D721Med (cell line): ENCODE measurements at regions not wholly inside any gene's neighbourhood (a gene's known extent, or its start where the extent isn't known, plus 50 kb on each side); places are given as distances from the start of the nearest gene placed in this dataset.

ENCODE experiments used
- DNase-seq: peaks from one replicate; pipeline ENCODE4 v3.0.0; 2011; ENCODE audit warnings: low spot score; ENCODE audit not compliant: insufficient read length
- FAIRE-seq: peaks from 2 replicates; lab custom pipeline; 2011; peaks lifted over from hg19 to GRCh38; lab: Jason Lieb, UNC
- TF ChIP-seq, protein P1 (sequence below): IDR thresholded peaks from 2 replicates; pipeline ENCODE4 v1.5.1; 2012; ENCODE audit warnings: mild to moderate bottlenecking, control low read depth; ENCODE audit not compliant: insufficient read depth; ENCODE audit errors: missing control alignments

DNA sequence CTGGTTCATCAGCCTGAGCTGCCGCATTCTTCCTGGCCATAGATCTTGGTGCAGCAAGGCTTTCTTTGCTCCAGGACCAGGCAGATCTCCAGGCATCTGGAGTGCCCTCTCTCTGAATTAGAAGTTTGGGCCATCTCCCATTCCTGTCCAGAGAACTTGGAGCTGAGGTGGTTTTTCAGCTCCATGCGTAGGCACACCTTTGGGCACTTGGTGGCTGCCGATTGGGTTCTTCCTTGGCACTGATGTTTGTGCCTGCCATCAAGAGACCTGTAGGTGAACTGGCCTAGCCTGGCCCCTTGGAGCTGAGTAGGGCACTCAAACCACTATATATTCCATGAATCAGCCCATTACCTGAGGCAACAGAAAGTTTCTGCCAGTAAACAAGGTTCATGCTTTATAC lies 206.0 kb upstream of the PCDH17 start:
- DNase-seq = no peak

GRCh38 chr13:57437587-57437986 lies 194.0 kb upstream of the PCDH17 start:
- TF ChIP-seq, protein P1, sequence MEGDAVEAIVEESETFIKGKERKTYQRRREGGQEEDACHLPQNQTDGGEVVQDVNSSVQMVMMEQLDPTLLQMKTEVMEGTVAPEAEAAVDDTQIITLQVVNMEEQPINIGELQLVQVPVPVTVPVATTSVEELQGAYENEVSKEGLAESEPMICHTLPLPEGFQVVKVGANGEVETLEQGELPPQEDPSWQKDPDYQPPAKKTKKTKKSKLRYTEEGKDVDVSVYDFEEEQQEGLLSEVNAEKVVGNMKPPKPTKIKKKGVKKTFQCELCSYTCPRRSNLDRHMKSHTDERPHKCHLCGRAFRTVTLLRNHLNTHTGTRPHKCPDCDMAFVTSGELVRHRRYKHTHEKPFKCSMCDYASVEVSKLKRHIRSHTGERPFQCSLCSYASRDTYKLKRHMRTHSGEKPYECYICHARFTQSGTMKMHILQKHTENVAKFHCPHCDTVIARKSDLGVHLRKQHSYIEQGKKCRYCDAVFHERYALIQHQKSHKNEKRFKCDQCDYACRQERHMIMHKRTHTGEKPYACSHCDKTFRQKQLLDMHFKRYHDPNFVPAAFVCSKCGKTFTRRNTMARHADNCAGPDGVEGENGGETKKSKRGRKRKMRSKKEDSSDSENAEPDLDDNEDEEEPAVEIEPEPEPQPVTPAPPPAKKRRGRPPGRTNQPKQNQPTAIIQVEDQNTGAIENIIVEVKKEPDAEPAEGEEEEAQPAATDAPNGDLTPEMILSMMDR = no peak
- no peak for DNase-seq
- FAIRE-seq = no peak

More for the DNA sequence above, 206.0 kb upstream of the PCDH17 start:
- TF ChIP-seq, protein P1 = no peak
- no peak for FAIRE-seq

- TF ChIP-seq, protein P1 = no peak
- FAIRE-seq = no peak
- no peak for DNase-seq
Observed at GRCh38 chr13:57438072-57438471, 193.5 kb upstream of the PCDH17 start.

GRCh38 chr13:57443494-57443893 lies 188.1 kb upstream of the PCDH17 start:
- TF ChIP-seq, protein P1 = no peak
- FAIRE-seq = no peak
- DNase-seq = no peak

DNA sequence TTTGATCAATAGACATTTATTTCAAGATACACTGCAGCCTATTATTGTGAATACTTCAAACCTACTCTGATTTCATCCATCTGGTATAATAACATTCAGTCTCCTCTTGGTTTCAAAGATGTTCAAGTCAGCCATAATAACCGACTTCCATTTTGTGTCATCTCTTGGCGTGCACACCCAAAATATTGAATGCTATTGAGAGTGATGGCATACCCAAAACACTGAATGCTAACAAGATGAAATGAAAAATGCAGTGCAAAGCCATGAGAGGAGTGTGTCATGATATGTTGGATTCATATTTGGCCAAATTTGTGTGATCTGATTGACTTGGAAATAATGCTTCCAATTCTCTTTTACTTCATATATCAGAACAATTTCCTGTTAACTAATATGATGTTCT lies 181.2 kb upstream of the PCDH17 start:
- DNase-seq = no peak
- TF ChIP-seq, protein P1 = no peak
- no peak for FAIRE-seq

DNA sequence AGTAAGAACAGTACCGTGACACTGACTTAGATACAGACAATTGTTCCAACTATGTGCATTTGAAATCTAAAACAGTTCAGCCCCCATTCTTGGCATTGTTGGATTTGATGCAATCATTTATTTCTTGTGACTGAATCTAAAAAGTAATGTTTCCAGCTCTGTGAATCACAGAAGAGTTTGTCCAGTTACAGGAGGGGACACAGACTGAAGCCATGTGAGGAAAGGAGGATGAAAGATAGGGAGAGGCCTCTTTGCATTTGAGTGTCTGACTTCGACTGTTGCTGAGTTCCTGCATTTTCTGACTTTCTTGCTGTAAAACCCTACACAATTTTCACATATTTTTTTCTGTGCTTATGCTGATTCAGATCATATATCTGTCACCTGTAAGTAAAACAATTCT lies 179.3 kb upstream of the PCDH17 start:
- DNase-seq (no peak), FAIRE-seq (no peak)
- TF ChIP-seq, protein P1 = no peak

DNA sequence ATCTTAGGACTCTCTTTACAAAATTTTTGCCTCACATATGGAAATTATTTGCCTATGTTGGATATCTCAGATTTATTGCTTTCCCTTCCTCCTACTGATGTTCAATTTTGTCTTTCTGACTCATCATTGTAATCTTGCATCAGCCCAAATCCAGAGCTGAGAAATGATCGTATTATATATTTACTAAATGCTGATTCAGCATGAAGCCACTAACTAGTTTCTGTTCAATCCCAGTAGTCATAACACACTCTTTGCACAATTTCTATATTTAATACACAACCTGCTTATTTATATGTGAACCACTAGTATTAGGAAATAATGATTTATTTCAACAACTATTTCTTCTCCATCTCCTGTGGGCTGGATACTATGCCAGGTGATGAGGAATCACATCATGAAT lies 161.1 kb upstream of the PCDH17 start:
- TF ChIP-seq, protein P1 = no peak
- FAIRE-seq (no peak), DNase-seq (no peak)
